Stimulated activated CD4-positive, alpha-beta T cell treated with anti-CD3 and anti-CD28 coated beads, Interleukin-12 subunit alpha, Interleukin-12 subunit beta, amount 100 ng/mL, for 24 hours (primary cell): ENCODE measurements at regions not wholly inside any gene's neighbourhood (a gene's known extent, or its start where the extent isn't known, plus 50 kb on each side); places are given as distances from the start of the nearest gene placed in this dataset.
"Not testable (repeated sequence)": the region's sequence is repeated elsewhere in the genome, so short reads cannot be mapped to it uniquely, and the experiment has no call there.

ENCODE experiments used
- DNase-seq, 2 experiments: peaks; one replicate each; pipeline ENCODE4 v3.0.0-alpha.2; 2020; ENCODE audit warnings: low read depth in 2 of 2

DNA sequence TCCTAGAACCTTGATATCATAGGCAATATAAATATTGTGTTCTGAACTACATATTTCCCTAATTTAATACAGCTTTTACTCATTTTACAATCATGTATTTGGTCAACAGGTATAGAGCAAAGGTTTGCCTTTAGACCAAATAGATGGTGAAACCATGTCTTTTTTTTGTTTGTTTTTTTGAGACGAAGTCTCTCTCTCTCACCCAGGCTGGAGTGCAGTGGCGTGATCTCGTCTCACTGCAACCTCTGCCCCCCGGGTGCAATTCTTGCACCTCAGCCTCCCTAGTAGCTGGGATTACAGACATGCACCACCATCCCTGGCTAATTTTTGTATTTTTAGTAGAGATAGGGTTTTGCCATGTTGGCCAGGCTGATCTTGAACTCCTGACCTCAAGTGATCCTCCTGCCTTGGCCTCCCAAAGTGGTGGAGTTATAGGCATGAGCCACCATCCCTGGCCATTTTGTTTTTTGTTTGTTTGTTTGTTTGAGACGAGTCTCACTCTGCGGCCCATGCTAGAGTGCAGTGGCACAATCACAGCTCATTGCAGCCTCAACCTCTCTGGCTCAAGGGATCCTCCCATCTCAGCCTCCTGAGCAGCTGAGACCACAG is 243.7 kb upstream of the FOXN3 start:
- not testable (repeated sequence) for DNase-seq

DNA sequence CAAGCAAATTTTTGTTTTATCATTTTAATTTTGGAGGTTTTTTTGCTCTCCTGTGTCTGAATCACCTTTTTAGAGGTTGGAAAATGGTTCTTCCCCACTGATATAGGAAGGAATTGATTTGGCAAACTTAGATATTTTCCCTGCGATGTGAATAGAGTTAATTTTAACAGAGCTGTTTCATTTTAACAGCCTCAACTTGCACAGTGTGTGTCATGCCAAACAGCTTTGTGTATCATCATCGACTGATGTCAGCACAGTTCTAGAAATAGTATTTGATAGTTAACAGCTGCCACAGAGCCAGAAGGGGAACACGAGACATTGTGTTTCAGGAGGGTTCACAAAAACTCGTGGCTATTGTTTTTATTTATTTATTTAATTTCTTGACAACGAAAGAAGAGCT is 243.1 kb upstream of the FOXN3 start:
- no peak for DNase-seq

DNA sequence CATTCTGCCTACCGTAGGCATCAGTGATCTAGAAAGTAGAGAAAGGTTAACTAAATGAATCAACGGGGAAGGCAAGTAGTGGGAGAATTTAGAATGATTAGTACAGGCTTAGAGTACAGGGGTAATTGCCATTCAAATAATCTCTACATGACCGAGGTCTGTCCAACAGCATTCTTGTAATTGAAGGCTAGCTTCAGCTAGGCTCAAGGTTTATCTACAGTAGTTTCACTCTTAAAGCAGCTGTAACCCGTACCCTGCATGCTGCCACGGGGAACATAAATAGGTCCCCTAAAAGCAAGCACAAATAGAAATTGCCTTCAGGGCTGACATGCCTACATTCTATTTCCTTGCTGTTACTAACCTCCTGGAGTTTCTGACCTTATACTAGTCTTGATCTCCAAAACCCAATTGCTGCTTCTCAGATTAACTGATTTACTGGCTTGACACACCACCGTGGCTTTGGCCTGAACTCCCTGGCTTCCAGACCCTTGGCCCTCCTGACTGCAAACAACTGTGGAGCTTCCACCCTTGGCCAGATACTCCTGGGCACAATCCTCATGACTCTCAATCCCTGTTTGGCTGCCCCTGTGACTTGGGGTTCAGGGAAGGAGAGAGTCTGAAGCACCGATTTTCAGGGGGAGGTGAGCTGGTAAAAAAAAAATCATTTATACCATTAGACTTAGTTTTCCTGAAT is 242.1 kb upstream of the FOXN3 start:
- DNase-seq = no peak

DNA sequence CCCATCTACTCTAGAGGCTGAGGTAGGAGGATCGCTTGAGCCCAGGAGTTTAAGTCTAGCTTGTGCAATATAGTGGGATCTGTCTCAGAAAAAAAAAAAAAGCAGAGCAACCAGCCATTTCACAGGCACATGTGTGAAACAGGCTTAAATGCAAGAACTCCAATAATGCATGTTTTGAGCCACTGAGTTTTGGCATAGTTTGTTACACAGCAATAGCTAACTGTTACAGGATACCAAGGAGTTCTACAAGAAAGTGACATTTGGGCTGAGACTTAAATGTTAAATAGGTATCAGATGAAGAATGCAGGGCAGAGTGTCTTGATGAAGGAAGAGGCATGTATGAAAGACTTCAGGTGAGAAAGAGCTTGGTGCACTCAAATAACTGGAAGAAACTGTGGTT is 240.0 kb upstream of the FOXN3 start:
- no peak for DNase-seq

DNA sequence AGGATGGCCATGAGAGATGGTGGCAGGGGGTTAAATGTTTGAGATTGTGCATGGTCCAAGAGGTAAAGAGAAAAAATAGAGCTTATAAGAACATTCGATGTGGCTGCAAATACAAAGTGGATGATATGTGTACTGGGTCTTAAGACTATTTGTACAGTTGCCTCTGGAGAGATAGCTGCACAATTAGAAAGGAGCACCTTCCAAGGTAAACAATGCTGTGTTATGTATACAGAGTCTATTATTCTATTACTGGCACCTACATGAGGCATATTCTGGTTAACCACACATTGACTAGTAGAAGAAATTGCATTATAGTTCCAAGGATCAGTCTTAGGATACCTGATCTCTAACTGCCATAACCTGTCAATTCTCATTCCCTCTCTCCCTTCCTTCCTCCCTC is 238.0 kb upstream of the FOXN3 start:
- no peak for DNase-seq

DNA sequence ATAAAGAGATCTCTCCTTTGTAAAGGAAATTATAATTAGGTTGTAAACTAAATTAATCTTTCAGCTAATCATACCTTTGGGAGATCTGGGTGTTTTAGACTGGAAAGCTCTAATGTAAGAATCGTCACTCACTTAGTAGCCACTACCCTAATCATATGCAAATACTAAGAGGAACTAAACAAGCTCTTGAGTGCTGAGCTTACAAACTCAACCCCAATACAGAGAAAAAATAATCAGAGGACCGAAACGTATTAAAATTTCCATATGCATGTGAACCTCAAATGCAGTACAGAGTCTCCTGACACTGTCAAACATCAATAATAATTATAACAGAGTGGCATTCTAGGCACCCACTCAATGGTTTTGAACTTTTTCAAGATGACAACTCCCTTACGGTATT is 235.3 kb upstream of the FOXN3 start:
- DNase-seq = no peak

DNA sequence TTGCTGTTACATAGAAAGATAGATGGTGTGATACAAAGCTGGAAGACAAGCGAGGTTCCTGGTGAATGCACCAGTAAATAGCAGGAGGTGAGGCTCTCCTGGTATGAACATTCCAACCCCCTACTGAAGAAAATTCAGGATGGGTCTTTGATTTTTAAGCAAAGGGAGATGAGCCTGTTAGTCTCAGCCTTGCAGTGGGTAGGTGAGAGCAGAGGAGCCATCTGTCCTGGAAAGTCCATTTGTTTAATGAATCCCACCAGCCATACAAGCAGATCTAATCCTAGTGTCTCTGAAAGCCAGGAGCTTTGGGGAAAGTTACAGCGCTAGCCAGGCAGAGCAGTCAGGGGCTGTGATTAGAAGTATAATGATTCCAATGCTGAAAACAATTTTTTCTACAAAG is 234.8 kb upstream of the FOXN3 start:
- DNase-seq = no peak

DNA sequence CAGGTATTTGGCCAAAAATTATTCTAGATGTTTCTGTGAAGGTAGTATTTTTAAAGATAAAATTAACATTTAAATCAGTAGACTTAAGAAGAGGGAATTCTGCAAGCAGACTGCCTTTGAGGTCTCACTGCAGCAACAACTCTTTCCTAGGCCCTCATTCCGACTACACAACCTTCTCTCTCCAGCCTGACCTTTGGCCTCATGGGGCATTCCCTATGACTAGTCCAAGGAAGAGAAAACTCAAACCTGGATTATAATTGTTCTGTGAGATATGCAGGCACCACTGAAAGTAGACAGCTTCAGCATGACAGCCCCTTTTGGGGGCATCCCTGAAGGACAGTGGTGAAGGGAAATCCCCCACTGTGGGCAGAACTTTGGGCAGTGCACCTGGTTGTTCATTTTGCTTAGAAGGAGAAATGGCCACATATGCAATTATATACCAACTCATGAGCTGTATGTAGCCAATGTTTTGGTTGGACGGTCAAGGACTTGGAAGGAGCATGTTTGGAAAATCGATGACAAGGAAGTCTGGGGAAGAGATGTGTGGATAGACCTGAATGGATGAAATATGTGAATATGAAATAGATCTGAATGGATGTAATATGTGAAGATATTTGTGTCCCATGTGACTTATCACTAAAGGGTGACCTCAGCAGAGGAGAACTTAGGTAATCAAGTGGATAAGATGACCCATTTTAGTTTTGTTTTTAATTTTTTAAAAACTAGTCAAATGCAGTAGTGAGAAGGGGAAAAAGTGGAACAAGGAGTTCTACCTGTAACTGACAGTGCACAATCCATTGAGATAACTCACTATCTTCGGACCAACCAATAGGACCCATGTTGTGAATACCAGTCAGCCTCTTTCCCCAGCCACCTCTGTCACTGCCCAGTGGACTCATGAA is 233.3 kb upstream of the FOXN3 start:
- DNase-seq = no peak

DNA sequence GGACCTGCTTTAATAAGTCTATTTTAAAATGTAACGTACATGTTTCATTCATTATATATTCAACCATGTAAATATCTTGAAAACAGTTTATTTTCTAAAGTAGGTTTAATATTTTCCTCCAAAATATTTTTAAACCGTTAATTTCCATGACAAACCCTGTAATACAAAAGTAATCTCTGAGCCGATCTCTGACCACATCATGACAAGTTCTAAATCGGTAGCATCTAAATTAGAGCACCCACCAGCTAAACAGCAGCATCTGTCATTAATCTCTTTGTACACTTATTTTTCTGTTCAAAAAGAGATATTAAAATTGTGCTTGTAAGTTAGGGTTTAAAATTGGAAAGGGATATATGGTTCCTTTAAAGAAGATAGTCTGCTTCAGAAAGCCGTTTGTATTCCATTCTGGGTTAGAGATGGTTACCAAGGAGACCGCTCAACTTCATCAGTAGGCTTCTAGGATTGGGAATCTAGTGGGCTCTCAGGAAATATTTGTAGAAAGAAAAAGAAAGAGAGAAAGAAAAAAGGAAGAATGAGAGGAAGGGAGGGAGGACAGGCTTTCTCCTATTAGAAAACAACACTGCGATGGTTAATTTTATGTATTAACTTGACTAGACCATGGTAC is 232.5 kb upstream of the FOXN3 start:
- no peak for DNase-seq

DNA sequence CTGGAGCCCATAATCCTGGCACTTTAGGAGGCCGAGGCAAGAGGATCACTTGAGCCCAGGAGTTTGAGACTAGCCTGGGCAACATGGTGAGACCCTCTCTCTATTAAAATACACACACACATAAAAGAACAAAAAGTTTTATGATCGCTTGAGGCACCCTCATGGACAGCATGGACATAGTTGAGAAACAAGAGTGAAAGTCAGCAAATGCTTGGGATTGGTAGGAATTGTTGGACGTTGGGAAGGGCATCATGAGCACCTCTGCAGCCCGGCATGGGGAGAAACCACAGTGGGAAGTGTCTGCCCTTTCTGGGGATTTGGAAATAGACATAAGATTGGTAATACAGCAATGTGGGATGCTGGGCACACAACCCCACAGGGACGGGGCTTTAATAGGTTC is 231.9 kb upstream of the FOXN3 start:
- no peak for DNase-seq

DNA sequence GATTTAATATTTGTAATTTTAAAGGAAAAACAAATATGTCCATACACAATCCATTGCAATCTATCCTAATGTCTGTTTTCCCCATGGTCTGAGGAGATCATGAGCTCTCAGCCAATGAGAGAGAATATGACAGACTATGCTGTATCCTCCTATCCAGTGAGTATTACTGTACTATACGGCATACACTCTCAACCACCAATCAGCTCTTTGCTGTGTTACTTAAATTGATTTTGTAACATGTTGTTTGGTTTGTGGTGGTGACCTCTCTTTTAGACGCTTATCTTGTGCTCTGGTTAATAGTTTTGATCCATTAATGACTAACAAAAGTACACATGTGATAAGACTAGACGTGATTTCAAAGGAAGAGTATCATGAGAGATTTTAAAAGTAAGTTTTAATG is 231.5 kb upstream of the FOXN3 start:
- DNase-seq = no peak

DNA sequence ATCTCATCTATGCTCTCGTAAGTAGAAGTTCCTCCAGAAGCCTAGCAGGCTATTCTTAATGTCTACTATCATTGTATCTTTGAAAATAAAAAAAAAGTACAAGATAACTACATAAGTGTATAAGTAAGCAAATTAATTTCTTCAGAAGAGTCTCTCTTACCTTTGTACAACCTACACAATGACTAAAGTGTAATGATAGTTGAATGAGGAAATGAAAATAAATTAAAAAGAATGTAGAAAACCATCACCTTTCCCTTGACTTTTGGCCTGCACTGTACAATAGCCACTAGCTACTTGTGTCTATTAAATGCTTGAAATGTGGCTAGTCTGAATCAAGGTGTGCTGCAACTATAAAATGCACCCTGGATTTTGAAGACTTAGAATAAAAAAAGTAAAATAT is 229.9 kb upstream of the FOXN3 start:
- no peak for DNase-seq

DNA sequence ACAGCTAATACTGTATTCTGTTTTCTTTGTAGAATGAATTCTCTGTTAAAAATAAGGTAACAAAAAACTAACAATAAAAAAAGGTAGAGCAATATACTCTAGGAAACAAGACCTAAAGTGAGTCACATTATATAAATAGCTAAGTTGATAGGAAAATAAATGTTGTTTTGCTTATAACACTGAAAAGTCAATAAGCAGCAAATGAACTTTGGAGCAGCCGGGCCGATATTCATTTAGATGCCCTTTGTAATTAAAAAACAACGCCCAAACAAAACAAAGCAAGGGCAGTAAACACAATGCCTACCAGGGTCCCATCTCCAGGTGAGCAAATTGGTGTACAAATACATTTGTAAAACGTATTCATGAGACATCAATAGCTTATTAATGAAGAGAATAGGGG is 227.6 kb upstream of the FOXN3 start:
- no peak for DNase-seq

DNA sequence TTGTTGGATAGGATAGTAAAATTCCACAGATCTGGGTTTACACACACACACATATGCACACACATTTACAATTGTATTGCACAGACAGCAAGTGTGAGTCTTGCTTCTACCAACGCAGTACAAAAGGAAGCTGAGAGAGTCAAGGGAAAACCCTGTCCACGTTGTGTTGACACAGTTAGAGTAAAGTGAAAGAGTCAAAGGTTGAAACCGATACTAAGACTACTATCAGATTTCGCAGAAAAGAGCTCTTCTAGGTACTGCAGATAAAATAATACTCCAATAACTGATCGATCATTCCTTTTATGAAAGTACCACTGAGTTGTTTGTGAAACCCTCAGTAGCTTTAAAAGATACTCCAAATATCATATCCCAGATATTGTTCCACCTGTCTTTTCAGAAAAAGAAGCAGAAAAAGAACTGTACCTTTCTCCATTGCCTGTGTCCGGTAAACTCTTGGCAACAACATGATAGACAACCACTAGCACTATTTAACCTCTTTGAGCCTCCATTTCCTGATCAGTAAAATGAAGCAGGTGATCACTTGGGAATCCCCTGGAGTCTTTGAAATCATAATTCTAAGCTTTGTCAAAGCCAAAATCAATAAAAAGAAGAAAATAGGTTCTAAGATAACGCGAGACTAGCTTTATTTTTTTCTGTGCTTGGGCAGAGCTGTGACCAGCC is 224.6 kb upstream of the FOXN3 start:
- DNase-seq = no peak

DNA sequence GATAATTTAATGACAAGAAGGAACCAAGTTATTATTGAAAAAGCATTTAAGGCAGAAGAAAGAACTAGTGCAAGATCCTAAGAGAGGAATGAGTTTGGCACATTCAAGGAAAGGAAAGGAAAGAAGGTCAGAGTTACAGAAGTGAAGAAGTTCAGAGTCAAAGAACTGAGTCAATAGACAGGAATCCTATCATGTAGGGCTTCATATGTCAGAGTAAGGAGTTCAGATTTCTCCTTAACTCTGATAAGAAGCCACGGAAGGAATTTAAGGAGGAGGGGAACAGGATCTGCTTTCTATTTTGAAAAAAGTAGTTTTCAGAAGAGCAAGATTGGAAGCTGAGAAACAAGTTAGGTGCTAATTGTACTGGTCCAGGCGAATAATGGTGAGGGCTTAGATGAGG is 223.1 kb upstream of the FOXN3 start:
- DNase-seq = no peak

DNA sequence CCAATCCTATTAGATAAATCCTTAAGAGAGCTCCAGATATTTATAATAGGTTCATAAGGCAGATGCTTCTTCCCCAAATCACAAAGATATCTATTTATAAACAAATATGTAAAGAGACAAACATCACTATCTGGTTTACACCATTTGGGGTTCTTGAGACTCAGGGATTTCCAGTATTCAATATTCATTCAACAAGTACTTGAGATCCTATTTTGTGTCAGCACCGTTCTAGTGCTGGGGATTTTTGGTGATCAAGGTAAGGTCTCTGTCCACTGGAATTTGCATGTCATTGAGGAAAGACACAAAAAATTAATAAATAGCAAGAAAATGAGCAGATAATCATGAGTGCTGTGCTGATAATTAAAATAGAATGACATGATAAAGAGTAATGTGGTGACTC is 222.7 kb upstream of the FOXN3 start:
- DNase-seq = no peak

DNA sequence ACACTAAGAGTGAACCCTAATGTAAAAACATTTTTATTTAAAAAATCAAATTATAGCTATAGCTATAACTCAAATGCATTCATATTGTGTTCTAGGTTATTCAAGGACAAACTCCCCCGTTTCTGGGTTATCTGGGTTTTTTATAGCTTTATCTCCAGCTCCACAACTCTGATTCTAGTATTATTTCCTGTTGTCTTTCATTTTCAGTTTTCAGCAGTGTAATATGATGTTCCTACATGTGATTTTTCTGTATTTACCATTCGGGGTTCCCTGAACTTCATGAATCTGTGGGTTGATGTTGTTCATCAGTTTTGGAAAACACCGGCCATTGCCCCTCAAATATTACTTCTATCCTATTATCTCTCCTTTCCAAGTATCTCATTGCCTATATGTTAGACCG is 221.9 kb upstream of the FOXN3 start:
- no peak for DNase-seq

DNA sequence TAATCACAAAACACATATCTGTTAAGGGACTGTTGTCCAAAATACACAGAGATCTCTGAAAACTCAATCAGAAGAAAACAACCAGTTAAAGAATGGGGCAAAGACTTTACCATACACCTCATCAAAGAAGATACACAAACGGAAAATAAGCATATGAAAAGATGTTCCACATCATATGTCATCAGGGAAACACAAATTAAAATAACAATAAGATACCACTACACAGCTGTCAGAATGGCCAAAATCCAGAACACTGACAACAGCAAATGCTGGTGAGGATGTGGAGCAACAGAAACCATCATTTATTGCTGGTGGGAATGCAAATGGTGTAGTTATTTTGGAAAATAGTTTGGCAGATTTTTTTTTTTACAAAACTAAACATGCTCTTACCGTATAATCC is 220.5 kb upstream of the FOXN3 start:
- DNase-seq = no peak

DNA sequence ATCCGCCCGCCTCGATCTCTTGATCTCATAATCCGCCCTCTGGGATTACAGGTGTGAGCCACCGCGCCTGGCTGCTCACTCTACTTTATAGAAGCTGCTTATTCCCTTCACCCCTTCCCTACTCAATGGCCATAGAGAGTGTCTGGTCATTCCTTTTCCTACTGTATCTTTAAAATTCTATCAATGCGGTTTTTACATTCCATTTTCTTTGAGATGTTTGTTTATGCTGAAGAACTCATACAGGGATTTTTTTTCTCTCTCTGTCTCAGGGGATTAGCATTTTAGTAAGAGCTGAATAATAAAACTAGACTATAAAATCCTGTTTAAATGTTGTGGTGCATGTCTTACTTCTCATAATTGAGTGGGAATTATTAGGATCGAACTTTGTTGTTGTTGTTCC is 218.6 kb upstream of the FOXN3 start:
- no peak for DNase-seq

DNA sequence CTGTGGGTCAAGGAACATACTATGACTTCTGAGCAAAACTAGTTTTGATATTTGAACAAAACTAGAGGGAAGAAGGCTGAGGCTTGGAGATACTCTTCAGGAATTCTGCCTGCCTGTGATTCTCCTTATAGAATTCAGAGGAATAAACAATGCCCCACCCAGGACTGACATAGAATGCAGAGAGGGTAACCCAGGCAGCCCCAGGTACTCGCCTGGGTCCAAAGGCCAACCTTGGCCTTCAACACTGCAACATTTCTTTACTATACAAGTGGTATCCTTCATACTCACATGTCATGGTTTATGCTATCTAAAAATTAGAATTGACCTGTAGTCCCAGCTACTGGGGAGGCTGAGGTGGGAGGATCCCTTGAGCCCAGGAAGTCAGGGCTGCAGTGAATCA is 217.0 kb upstream of the FOXN3 start:
- no peak for DNase-seq

DNA sequence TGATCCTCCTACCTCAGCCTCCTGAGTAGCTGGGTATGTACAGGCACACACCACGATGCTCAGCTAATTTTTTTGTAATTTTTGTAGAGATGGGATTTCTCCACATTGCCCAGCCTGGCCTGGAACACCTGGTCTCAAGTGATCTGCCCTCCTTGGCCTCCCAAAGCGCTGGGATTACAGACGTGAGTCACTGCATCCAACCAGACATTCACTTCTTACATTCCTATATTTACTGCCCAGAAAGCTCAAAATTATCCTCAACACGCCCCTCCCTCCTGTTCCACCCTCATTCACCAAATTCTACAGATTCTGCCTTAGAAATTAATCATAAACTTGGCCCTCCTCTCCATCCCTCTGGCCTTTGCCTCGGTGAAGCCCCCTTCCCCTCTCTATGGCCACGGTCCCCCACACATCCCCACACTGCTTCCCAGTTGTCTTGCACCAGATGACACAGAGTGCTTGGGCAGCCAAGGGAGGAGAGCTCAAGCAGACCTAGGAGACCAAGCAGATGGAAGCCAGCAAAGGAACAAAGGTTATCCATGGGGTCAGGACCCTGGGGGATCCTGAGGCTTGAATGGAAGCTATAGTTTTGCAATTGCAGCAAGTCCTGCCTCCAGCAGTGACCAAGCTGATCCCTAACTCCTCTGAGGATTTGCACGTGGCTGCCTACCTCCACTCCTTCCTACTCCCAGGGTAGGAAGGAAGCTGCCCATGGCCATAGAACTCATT is 213.2 kb upstream of the FOXN3 start:
- DNase-seq = no peak
